ENCODE measurements at regions not wholly inside any gene's neighbourhood (a gene's known extent, or its start where the extent isn't known, plus 50 kb on each side); places are given as distances from the start of the nearest gene placed in this dataset.

DNA sequence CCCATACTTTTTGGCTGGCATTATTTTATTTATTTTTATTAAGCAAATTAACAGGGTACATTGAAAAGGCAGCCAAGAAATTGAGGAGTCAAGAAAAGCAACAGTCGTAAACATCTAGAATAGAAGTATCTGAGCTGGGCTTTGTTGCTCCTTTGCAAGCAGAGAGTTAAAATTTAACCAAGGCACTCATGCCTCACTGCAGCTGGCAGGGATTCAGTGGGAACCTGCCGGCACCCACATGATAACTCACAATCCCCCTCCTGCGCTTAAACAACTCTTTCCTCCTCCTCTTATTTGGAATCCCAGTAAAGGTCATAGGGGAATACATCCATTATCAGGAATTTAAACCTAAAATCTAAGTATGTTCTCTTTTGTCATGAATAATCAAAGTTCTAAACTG, 115.5 kb downstream of the SOX3 start:
- intact Hi-C loops (cut with micrococcal nuclease): no loop called here
- ATAC-seq (no peak), FAIRE-seq (no peak), DNase-seq (ENCODE audit: extremely low read depth in 1 of 4, low spot score in 3 of 4) (no peak)
- ChIA-PET POLR2A (no interaction called here), CTCF (ENCODE audit: low intra/inter-chr PET ratio) (no interaction called here)
- TF ChIP-seq, protein P1, sequence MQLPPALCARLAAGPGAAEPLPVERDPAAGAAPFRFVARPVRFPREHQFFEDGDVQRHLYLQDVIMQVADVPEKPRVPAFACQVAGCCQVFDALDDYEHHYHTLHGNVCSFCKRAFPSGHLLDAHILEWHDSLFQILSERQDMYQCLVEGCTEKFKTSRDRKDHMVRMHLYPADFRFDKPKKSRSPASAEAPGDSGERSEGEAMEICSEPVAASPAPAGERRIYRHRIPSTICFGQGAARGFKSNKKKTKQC (CRISPR knock-in tag; IDR thresholded peaks at IDR 0.05): no peak
- no peak for TF ChIP-seq MYC (IDR thresholded peaks at IDR 0.05; ENCODE audit: low read depth, low read length)
- TF ChIP-seq MYC (CRISPR knock-in tag; IDR thresholded peaks at IDR 0.05; ENCODE audit: borderline replicate concordance, low read depth): no peak
- no peak for TF ChIP-seq TRIM28 (IDR thresholded peaks at IDR 0.05)
- TF ChIP-seq, protein P2, sequence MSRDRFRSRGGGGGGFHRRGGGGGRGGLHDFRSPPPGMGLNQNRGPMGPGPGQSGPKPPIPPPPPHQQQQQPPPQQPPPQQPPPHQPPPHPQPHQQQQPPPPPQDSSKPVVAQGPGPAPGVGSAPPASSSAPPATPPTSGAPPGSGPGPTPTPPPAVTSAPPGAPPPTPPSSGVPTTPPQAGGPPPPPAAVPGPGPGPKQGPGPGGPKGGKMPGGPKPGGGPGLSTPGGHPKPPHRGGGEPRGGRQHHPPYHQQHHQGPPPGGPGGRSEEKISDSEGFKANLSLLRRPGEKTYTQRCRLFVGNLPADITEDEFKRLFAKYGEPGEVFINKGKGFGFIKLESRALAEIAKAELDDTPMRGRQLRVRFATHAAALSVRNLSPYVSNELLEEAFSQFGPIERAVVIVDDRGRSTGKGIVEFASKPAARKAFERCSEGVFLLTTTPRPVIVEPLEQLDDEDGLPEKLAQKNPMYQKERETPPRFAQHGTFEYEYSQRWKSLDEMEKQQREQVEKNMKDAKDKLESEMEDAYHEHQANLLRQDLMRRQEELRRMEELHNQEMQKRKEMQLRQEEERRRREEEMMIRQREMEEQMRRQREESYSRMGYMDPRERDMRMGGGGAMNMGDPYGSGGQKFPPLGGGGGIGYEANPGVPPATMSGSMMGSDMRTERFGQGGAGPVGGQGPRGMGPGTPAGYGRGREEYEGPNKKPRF (IDR thresholded peaks at IDR 0.05; ENCODE audit: low read depth, low read length): no peak
- no peak for TF ChIP-seq SRSF9 (IDR thresholded peaks at IDR 0.05; ENCODE audit: borderline replicate concordance, low read depth, low read length)
- no peak for TF ChIP-seq SMC3 (conservative IDR thresholded peaks at IDR 0.05; ENCODE audit: insufficient read depth, low read depth, low read length)
- TF ChIP-seq, protein P3, sequence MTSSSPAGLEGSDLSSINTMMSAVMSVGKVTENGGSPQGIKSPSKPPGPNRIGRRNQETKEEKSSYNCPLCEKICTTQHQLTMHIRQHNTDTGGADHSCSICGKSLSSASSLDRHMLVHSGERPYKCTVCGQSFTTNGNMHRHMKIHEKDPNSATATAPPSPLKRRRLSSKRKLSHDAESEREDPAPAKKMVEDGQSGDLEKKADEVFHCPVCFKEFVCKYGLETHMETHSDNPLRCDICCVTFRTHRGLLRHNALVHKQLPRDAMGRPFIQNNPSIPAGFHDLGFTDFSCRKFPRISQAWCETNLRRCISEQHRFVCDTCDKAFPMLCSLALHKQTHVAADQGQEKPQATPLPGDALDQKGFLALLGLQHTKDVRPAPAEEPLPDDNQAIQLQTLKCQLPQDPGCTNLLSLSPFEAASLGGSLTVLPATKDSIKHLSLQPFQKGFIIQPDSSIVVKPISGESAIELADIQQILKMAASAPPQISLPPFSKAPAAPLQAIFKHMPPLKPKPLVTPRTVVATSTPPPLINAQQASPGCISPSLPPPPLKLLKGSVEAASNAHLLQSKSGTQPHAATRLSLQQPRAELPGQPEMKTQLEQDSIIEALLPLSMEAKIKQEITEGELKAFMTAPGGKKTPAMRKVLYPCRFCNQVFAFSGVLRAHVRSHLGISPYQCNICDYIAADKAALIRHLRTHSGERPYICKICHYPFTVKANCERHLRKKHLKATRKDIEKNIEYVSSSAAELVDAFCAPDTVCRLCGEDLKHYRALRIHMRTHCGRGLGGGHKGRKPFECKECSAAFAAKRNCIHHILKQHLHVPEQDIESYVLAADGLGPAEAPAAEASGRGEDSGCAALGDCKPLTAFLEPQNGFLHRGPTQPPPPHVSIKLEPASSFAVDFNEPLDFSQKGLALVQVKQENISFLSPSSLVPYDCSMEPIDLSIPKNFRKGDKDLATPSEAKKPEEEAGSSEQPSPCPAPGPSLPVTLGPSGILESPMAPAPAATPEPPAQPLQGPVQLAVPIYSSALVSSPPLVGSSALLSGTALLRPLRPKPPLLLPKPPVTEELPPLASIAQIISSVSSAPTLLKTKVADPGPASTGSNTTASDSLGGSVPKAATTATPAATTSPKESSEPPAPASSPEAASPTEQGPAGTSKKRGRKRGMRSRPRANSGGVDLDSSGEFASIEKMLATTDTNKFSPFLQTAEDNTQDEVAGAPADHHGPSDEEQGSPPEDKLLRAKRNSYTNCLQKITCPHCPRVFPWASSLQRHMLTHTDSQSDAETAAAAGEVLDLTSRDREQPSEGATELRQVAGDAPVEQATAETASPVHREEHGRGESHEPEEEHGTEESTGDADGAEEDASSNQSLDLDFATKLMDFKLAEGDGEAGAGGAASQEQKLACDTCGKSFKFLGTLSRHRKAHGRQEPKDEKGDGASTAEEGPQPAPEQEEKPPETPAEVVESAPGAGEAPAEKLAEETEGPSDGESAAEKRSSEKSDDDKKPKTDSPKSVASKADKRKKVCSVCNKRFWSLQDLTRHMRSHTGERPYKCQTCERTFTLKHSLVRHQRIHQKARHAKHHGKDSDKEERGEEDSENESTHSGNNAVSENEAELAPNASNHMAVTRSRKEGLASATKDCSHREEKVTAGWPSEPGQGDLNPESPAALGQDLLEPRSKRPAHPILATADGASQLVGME (CRISPR knock-in tag; IDR thresholded peaks at IDR 0.05): no peak
- TF ChIP-seq ARHGAP35 (IDR thresholded peaks at IDR 0.05; ENCODE audit: partially characterized antibody): no peak
- no peak for TF ChIP-seq SRSF3 (IDR thresholded peaks at IDR 0.05; ENCODE audit: insufficient read depth, low read length)
- no peak for TF ChIP-seq BRF1 (IDR thresholded peaks at IDR 0.05; ENCODE audit: borderline replicate concordance, extremely low read depth, insufficient read length)
- TF ChIP-seq PRMT5 (CRISPR knock-in tag; IDR thresholded peaks at IDR 0.05): no peak
- no peak for TF ChIP-seq POLR2G (IDR thresholded peaks at IDR 0.05; ENCODE audit: low read depth, low read length)
- no peak for TF ChIP-seq SREBF2 (CRISPR knock-in tag; IDR thresholded peaks at IDR 0.05)
- TF ChIP-seq HOXB6 (CRISPR knock-in tag; IDR thresholded peaks at IDR 0.05; ENCODE audit: borderline replicate concordance): no peak
- no peak for TF ChIP-seq SMARCC2 (IDR thresholded peaks at IDR 0.05; ENCODE audit: low read depth)
- no peak for TF ChIP-seq HMG20B (CRISPR knock-in tag; IDR thresholded peaks at IDR 0.05)
- Histone ChIP-seq H3K9me3 (replicated peaks; ENCODE audit: control insufficient read depth, insufficient read depth, low read depth, low read length) (no peaks in the 10 kb centered on the region), H4K20me1 (replicated peaks; ENCODE audit: control insufficient read depth, insufficient read depth, low read length) (no peaks in the 10 kb centered on the region), H3K36me3 (ENCODE audit: control insufficient read depth, insufficient read depth, low read length) (no peaks in the 10 kb centered on the region), H3K4me3 (no peak overlapping the region), H3K4me1 (replicated peaks in 1 of 2; ENCODE audit: control insufficient read depth in 2 of 2, insufficient read depth in 2 of 2, low read length in 2 of 2) (no peaks in the 10 kb centered on the region), H3K79me2 (ENCODE audit: control insufficient read depth, insufficient read depth, low read length) (no peaks in the 10 kb centered on the region), H2AFZ (ENCODE audit: low read depth, low read length) (no peak overlapping the region), H3K27me3 (ENCODE audit: control insufficient read depth in 2 of 2, insufficient read depth in 2 of 2, low read length in 2 of 2) (no peaks in the 10 kb centered on the region), H3K4me2 (ENCODE audit: insufficient read depth, low read length) (no peak overlapping the region), H3K9me1 (ENCODE audit: control insufficient read depth, insufficient read depth, low read length) (no peaks in the 10 kb centered on the region), H3K27ac (ENCODE audit: extremely low read depth, low read depth, low read length) (no peak overlapping the region), H3K9ac (ENCODE audit: insufficient read depth in 1 of 2, low read depth in 2 of 2, low read length in 2 of 2) (no peak overlapping the region)
- BruUV-seq (replicated peaks): no TSS peak
- WGBS (ENCODE audit: insufficient coverage, low coverage, missing lambda C conversion rate): 0% methylated on average over 3 of the region's 3 CpGs
- in situ Hi-C loops (cut with MboI): no loop called here
